ENCODE measurements at regions not wholly inside any gene's neighbourhood (a gene's known extent, or its start where the extent isn't known, plus 50 kb on each side); places are given as distances from the start of the nearest gene placed in this dataset.

- no peak for TF ChIP-seq CTCF (IDR thresholded peaks at IDR 0.05)
- no peak for TF ChIP-seq POLR2A (IDR thresholded peaks at IDR 0.05)
Observed at GRCh38 chr17:77604973-77605313, 353.6 kb upstream of the TNRC6C start.
